NCI-H1105 (cell line): ENCODE measurements at regions not wholly inside any gene's neighbourhood (a gene's known extent, or its start where the extent isn't known, plus 50 kb on each side); places are given as distances from the start of the nearest gene placed in this dataset.

Source experiments
- DNase-seq: peaks from one replicate; lab custom pipeline; 2025; lab: John Stamatoyannopoulos, UW

GRCh38 chr2:150542692-150543091 is 55.2 kb upstream of the RND3 start:
- no peak for DNase-seq

- DNase-seq: no peak
Observed at GRCh38 chr2:150542172-150542571, 54.7 kb upstream of the RND3 start.

GRCh38 chr2:150538651-150539201 is 51.3 kb upstream of the RND3 start:
- no peak for DNase-seq
